CD14-positive monocyte (primary cell): ENCODE measurements at regions not wholly inside any gene's neighbourhood (a gene's known extent, or its start where the extent isn't known, plus 50 kb on each side); places are given as distances from the start of the nearest gene placed in this dataset.
"Not testable (repeated sequence)": the region's sequence is repeated elsewhere in the genome, so short reads cannot be mapped to it uniquely, and the experiment has no call there.

Experiments
- DNase-seq, 3 donors: peaks; one replicate each; pipeline ENCODE4 v3.0.0-alpha.2; 2011 to 2022
- H2AFZ ChIP-seq: 2 replicates; pipeline ENCODE4 v1.6.0; 2012; ENCODE audit warnings: mild to moderate bottlenecking, low read depth, low read length, inconsistent platforms; ENCODE audit not compliant: insufficient read depth, poor library complexity, severe bottlenecking
- H3K27ac ChIP-seq, 2 donors: 1 replicate in 1 of 2; 2 replicates in 1 of 2; pipeline ENCODE4 v1.5.1; 2012 to 2013; ENCODE audit warnings: low read length in 2 of 2, control low read depth in 1 of 2, inconsistent platforms in 1 of 2, low read depth in 1 of 2, mild to moderate bottlenecking in 1 of 2
- H3K27me3 ChIP-seq, 2 donors: one replicate each; pipeline versions ENCODE4 v1.6.0 to v1.6.1; 2011 to 2013; ENCODE audit warnings: low read length in 2 of 2; ENCODE audit not compliant: control insufficient read depth in 2 of 2, insufficient read depth in 2 of 2
- H3K36me3 ChIP-seq, 2 donors: replicated peaks in 1 of 2; 1 replicate in 1 of 2; 2 replicates in 1 of 2; pipeline versions ENCODE4 v1.5.1 to v1.6.1; 2012 to 2013; ENCODE audit warnings: low read length in 2 of 2, control low read depth in 1 of 2, inconsistent platforms in 1 of 2, mild to moderate bottlenecking in 1 of 2; ENCODE audit not compliant: insufficient read depth in 2 of 2, control insufficient read depth in 1 of 2
- H3K4me1 ChIP-seq, 2 donors: 1 replicate in 1 of 2; 2 replicates in 1 of 2; pipeline versions ENCODE4 v1.5.1 to v1.6.1; 2012 to 2013; ENCODE audit warnings: low read length in 2 of 2, control low read depth in 1 of 2, inconsistent platforms in 1 of 2, mild to moderate bottlenecking in 1 of 2, moderate library complexity in 1 of 2; ENCODE audit not compliant: insufficient read depth in 2 of 2, control insufficient read depth in 1 of 2
- H3K4me2 ChIP-seq: replicated peaks from 2 replicates; pipeline ENCODE3; 2012; ENCODE audit warnings: low read length, moderate library complexity, mild to moderate bottlenecking; ENCODE audit not compliant: poor library complexity, severe bottlenecking; ENCODE audit errors: extremely low read depth
- H3K4me3 ChIP-seq, 3 experiments: fragments of 200-600 bp in 1 of 3; sonication (generic) in 1 of 3; replicated peaks in 1 of 3; 1 replicate in 2 of 3; 2 replicates in 1 of 3; pipeline ENCODE4 v1.5.1; 2011 to 2013; ENCODE audit warnings: low read length in 3 of 3, mild to moderate bottlenecking in 3 of 3, control low read depth in 2 of 3, low read depth in 2 of 3, inconsistent platforms in 1 of 3, moderate library complexity in 1 of 3
- H3K79me2 ChIP-seq: 2 replicates; pipeline ENCODE4 v1.6.0; 2012; ENCODE audit warnings: mild to moderate bottlenecking, control low read depth, inconsistent platforms, low read length, moderate library complexity; ENCODE audit not compliant: insufficient read depth
- H3K9ac ChIP-seq: 2 replicates; pipeline ENCODE4 v1.6.0; 2017; ENCODE audit warnings: low read length, mild to moderate bottlenecking; ENCODE audit not compliant: insufficient read depth, poor library complexity, severe bottlenecking
- H3K9me3 ChIP-seq, 2 donors: replicated peaks in 1 of 2; 1 replicate in 1 of 2; 2 replicates in 1 of 2; pipeline versions ENCODE4 v1.5.1 to v1.6.1; 2012 to 2013; ENCODE audit warnings: low read length in 2 of 2, control low read depth in 1 of 2; ENCODE audit not compliant: control insufficient read depth in 1 of 2, insufficient read depth in 1 of 2
- H4K20me1 ChIP-seq: 2 replicates; pipeline ENCODE4 v1.6.0; 2012; ENCODE audit warnings: mild to moderate bottlenecking, low read length, control low read depth, moderate library complexity; ENCODE audit not compliant: insufficient read depth
- H3K27ac Mint-ChIP-seq, 7 donors: one replicate each; pipeline ENCODE4 v1.8.0; 2020; ENCODE audit warnings: mild to moderate bottlenecking in 7 of 7, mixed read lengths in 7 of 7, moderate library complexity in 6 of 7, inconsistent platforms in 2 of 7
- H3K27me3 Mint-ChIP-seq, 3 donors: one replicate each; pipeline ENCODE4 v1.8.0; 2021 to 2022; ENCODE audit warnings: low read depth in 3 of 3, mild to moderate bottlenecking in 3 of 3, mixed read lengths in 3 of 3, moderate library complexity in 3 of 3, inconsistent platforms in 1 of 3
- H3K36me3 Mint-ChIP-seq, 2 donors: one replicate each; pipeline ENCODE4 v1.8.0; 2020; ENCODE audit warnings: mixed read lengths in 2 of 2, inconsistent platforms in 1 of 2, mild to moderate bottlenecking in 1 of 2
- H3K4me1 Mint-ChIP-seq: one replicate; pipeline ENCODE4 v1.8.0; 2020; ENCODE audit warnings: mild to moderate bottlenecking, mixed read lengths
- H3K4me3 Mint-ChIP-seq, 2 donors: one replicate each; pipeline ENCODE4 v1.8.0; 2020; ENCODE audit warnings: mild to moderate bottlenecking in 2 of 2, mixed read lengths in 2 of 2, moderate library complexity in 1 of 2
- H3K9me3 Mint-ChIP-seq, 7 donors: one replicate each; pipeline ENCODE4 v1.8.0; 2020 to 2022; ENCODE audit warnings: mixed read lengths in 7 of 7, mild to moderate bottlenecking in 6 of 7, moderate library complexity in 6 of 7, inconsistent platforms in 2 of 7
- WGBS: methylation state at CpG from one replicate; pipeline ENCODE4 v1.1.5; 2013; ENCODE audit warnings: missing lambda C conversion rate; ENCODE audit not compliant: insufficient coverage; 5-methylcytosine and 5-hydroxymethylcytosine counted together
- intact Hi-C, 2 donors: fragments of 100-400 bp; cut with micrococcal nuclease; formaldehyde crosslinking; loops; one replicate each; pipeline versions ENCODE4 v1.15.0 to v1.15.1; 2023

DNA sequence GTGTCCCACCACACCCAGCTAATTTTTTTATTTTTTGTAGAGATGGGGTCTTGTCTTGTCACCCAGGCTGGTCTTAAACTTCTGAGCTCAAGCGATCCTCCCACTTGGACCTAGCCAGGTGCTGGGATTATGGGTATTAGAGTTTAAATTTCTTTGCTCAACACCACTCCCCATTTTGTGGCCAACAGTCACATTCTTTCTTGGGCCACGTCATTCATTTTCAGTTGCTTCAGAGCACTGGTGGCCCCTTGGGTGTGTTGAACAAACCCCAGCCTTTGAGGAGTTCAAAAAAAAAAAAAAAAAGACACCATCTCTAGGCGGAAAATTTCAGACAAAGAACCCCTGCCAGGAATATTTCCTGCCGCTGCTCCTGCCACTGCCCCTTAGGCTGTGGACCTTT lies 77.0 kb downstream of the SPDYE17 start:
- H3K27ac ChIP-seq, H3K27ac Mint-ChIP-seq, H4K20me1 ChIP-seq, H3K9me3 ChIP-seq, H3K36me3 ChIP-seq, H3K4me3 Mint-ChIP-seq, H2AFZ ChIP-seq, H3K36me3 Mint-ChIP-seq, H3K4me1 ChIP-seq, H3K4me3 ChIP-seq, H3K9ac ChIP-seq, DNase-seq, H3K27me3 Mint-ChIP-seq, H3K4me1 Mint-ChIP-seq, H3K4me2 ChIP-seq, H3K79me2 ChIP-seq, H3K27me3 ChIP-seq, intact Hi-C loops, H3K9me3 Mint-ChIP-seq: not testable (repeated sequence)
- WGBS: no CpG with 5 or more reads among the region's 4 CpGs

- not testable (repeated sequence) for H3K9ac ChIP-seq, H3K36me3 Mint-ChIP-seq
Measured at GRCh38 chr7:76944603-76945002, 87.6 kb downstream of the SPDYE17 start.

DNA sequence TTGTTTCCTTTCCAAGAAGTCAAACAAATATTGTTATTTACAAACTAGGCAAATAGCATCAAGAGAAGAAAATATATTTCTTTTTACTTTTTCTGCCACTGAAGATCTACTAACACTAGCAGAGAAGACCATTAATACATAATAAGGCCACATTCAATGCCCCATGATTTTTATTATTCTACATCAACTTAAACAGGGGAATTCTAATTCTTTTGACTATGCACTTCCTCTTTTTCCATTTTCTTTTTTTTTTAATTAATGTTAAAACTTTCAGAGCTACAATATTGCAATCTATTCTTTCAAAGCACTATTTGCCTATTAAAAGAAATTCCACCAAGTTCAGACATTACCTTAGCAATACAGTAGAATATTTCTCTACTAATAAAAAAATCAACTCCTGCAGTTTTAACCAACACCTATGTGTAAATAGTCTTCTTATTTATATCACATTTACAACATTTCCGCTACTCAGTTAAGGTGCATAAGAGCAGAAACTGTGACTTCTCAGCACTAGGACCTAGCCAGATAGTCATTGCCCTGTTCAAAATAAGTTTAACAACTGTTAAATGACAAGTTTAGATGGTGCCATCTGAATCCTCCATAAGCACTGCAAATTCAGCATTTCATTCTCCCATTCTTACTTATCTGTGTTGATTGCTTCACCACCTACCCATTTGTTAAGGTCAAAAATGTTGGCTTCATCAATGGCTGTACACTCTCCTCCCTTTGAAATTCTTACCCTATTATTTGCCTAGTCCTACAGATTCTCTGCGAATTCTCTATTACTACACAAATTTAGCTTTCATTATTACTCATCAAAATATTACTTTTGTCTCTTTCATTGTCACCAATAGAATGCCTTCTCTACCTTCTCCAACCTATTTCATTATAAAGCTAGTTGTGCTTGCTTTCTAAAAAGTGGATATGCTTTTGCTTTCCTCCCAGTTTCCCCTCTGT lies 90.1 kb downstream of the SPDYE17 start:
- H2AFZ ChIP-seq, H3K4me3 ChIP-seq, H3K36me3 Mint-ChIP-seq, H3K4me1 Mint-ChIP-seq, H3K27ac ChIP-seq, H3K9me3 Mint-ChIP-seq, H3K27me3 Mint-ChIP-seq, H3K4me2 ChIP-seq, H4K20me1 ChIP-seq, H3K9ac ChIP-seq, H3K27ac Mint-ChIP-seq, H3K4me1 ChIP-seq, DNase-seq, intact Hi-C loops, H3K27me3 ChIP-seq, H3K79me2 ChIP-seq, H3K36me3 ChIP-seq, H3K4me3 Mint-ChIP-seq, H3K9me3 ChIP-seq: not testable (repeated sequence)
- no CpG with 5 or more reads among the region's 2 CpGs for WGBS

More at GRCh38 chr7:76944603-76945002, 87.6 kb downstream of the SPDYE17 start:
- H3K4me1 Mint-ChIP-seq, H3K9me3 ChIP-seq, H3K27ac ChIP-seq, H3K27me3 ChIP-seq, H3K27ac Mint-ChIP-seq, H3K9me3 Mint-ChIP-seq, H3K4me1 ChIP-seq, H3K27me3 Mint-ChIP-seq, intact Hi-C loops, H3K4me3 Mint-ChIP-seq, H3K36me3 ChIP-seq, H3K79me2 ChIP-seq, H2AFZ ChIP-seq, H3K4me3 ChIP-seq, H4K20me1 ChIP-seq, H3K4me2 ChIP-seq, DNase-seq: not testable (repeated sequence)

DNA sequence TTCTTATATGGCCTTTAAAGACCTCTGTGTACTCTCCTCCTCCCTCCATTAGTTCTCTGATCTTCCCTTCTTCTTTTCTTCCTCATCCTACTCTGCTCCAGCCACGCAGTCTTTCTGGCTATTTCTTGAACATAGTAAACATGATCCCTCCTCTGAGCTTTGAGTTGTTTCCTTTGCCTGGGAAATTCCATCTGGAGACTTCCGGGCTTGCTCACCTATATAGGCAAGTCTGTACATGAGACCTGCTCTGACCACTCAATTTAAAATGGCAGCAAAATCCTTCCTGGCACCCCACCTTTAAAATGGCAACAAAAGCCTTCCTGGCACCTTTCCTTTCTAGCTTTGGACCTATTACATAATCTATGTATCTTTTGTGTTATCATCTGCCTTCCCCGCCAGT lies 94.4 kb downstream of the SPDYE17 start:
- H3K9me3 Mint-ChIP-seq, H3K4me1 ChIP-seq, H2AFZ ChIP-seq, H3K4me3 Mint-ChIP-seq, H3K27ac ChIP-seq, H3K27ac Mint-ChIP-seq, H3K36me3 ChIP-seq, H3K9me3 ChIP-seq, H3K27me3 ChIP-seq, H3K4me1 Mint-ChIP-seq, intact Hi-C loops, H3K9ac ChIP-seq, H3K4me3 ChIP-seq, H3K4me2 ChIP-seq, H3K79me2 ChIP-seq, H3K27me3 Mint-ChIP-seq, H4K20me1 ChIP-seq, DNase-seq, H3K36me3 Mint-ChIP-seq: not testable (repeated sequence)
- 100% methylated on average over 1 of the region's 3 CpGs for WGBS
